Suprapubic skin (tissue), 4 donors: ENCODE measurements at regions not wholly inside any gene's neighbourhood (a gene's known extent, or its start where the extent isn't known, plus 50 kb on each side); places are given as distances from the start of the nearest gene placed in this dataset.

Source experiments
- POLR2A ChIP-seq, 2 donors: fragments of 450-650 bp; IDR thresholded peaks; one replicate each; pipeline ENCODE4 v1.6.1; 2017; ENCODE audit warnings: antibody characterized with exemption in 2 of 2, mild to moderate bottlenecking in 2 of 2, moderate library complexity in 2 of 2
- POLR2AphosphoS5 ChIP-seq, 3 donors: sonication (generic); formaldehyde crosslinking; IDR thresholded peaks; one replicate each; pipeline ENCODE4 v1.6.1; 2017; ENCODE audit warnings: antibody characterized with exemption in 3 of 3
- TF ChIP-seq, protein P1 (sequence below), 2 donors: fragments of 200-600 bp in 1 of 2; fragments of 450-650 bp in 1 of 2; sonication (generic) in 1 of 2; IDR thresholded peaks; one replicate each; pipeline ENCODE4 v1.5.1; 2016 to 2019; ENCODE audit warnings: antibody characterized with exemption in 2 of 2, mild to moderate bottlenecking in 1 of 2, moderate library complexity in 1 of 2

DNA sequence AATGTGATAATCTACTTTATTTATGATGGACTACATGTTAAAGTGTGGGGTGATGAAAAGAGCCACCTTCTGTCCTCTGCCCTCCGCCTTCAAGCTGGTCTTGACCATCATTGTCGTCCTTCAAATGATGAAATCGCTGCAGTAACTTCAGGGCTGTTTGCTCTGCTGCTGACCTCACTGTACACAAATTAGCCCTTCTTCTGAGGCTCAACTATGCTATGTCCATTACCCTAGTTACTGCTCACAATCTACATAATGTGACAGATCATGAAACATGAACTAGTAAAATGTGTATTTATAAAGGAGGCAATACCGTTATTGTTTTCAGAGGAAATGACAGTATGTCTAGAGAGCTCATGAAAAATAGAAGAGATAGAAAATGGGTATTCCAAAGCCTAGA is 145.9 kb downstream of the RFC3 start:
- TF ChIP-seq, protein P1, sequence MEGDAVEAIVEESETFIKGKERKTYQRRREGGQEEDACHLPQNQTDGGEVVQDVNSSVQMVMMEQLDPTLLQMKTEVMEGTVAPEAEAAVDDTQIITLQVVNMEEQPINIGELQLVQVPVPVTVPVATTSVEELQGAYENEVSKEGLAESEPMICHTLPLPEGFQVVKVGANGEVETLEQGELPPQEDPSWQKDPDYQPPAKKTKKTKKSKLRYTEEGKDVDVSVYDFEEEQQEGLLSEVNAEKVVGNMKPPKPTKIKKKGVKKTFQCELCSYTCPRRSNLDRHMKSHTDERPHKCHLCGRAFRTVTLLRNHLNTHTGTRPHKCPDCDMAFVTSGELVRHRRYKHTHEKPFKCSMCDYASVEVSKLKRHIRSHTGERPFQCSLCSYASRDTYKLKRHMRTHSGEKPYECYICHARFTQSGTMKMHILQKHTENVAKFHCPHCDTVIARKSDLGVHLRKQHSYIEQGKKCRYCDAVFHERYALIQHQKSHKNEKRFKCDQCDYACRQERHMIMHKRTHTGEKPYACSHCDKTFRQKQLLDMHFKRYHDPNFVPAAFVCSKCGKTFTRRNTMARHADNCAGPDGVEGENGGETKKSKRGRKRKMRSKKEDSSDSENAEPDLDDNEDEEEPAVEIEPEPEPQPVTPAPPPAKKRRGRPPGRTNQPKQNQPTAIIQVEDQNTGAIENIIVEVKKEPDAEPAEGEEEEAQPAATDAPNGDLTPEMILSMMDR (IDR thresholded peaks at IDR 0.05): no peak
- no peak for TF ChIP-seq POLR2AphosphoS5 (IDR thresholded peaks at IDR 0.05)
- TF ChIP-seq POLR2A (IDR thresholded peaks at IDR 0.05): no peak
